ENCODE measurements at regions not wholly inside any gene's neighbourhood (a gene's known extent, or its start where the extent isn't known, plus 50 kb on each side); places are given as distances from the start of the nearest gene placed in this dataset.
"Not testable (repeated sequence)": the region's sequence is repeated elsewhere in the genome, so short reads cannot be mapped to it uniquely, and the experiment has no call there.

DNA sequence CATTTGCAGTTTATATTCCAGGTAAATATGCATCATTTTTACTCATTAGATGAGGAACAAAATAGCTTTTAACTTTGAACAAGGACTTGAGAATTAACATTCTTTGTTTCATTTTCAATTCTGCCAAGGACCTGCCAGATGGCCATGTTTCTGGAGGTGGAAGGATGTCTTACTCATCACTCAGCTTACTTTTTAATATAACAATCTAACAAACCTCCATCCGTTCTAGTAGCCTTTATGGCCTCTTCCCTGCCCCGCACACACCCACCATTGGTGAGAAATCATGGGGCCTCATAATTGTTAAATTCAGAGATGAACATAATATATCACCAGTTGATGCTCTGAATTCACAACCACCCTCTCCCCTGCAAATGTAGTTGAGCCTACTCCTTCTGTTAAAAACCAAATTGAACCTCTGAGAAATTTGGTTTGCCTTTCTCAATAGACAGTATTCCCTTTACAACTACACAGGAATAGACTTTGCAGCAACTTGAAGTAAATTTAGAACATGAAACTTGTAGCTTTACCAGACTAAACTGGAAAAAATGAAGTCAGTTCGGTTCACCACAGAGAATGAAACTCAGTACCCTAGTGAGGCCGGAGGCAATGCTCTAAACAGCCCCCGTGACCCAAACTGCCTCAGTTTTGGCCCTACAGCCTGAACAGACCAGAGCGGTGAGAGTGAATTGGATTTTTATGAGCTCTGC, 50.1 kb upstream of the ACSL4 start:
- no peak for DNase-seq (ENCODE audit: extremely low read depth, low read depth)

DNA sequence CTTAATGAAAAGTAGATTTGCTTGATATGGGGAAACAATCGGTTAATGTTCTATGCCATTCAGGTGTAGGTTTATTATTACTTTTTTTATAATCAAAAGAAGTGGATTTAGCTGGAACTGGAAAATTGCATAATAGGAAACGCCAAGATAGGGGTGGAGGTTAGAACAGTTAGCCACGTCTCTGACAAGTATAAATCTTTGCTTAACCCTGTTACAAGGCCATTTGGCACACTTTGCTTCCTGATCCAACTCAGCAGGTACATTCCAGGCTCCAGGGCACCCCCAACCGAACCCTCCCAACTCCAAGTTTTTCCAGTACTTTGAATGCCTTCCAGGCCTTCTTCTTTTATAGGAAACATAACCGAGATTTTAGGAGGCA, 50.6 kb upstream of the ACSL4 start:
- DNase-seq (ENCODE audit: extremely low read depth, low read depth) = no peak

DNA sequence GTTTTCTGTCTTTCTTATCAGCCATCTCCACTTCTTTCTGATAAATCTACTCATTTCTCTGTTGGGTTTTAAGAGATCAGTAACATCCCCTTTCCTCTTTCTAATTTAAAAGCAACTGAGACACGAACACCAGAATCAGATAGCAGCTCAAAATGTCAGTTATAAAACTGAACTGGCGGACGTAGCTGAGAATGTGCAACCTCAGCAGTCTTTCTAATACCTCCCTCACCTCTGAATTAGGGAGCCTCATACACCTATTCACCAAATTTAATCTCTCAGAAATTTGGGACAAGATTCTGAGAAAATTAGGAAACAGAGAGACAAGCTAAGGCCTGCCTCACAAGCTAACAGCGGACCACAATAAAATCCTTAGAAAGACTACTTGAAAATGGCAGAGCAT, 52.0 kb upstream of the ACSL4 start:
- DNase-seq (ENCODE audit: extremely low read depth, low read depth) = no peak

DNA sequence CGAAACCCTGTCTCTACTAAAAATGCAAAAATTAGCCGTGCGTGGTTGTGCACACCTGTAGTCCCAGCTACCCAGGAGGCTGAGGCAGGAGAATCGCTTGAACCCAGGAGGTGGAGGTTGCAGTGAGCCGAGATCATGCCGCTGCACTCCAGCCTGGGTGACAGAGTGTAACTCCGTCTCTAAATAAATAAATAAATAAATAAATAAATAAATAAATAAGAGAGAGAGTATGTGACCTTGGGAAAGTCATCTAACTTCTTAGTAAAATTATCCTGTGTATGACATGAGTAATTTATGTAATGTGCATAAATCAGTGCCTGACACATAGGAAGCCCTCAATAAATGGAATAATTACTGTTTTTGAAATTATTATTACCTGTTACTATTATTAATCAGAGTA, 57.5 kb upstream of the ACSL4 start:
- not testable (repeated sequence) for DNase-seq (ENCODE audit: extremely low read depth, low read depth)

DNA sequence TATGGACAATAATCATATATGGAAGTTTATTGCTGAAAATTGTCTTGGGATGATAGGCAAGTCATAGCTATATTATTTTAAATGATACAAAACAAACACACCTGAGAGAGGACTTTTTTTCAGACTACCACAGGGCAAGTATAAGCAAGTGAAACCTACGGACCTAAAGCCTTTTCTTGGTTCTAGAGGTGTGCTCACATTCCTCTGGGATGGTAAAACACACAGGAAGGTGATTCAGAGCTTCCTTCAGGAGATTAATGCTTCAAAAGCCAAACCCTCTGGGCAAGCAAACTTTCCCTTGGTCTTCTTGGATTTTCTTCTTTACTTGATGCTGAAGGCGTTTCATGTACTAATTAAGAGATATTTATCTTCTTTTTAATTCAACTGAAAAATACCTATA, 60.1 kb upstream of the ACSL4 start:
- no peak for DNase-seq (ENCODE audit: extremely low read depth, low read depth)

DNA sequence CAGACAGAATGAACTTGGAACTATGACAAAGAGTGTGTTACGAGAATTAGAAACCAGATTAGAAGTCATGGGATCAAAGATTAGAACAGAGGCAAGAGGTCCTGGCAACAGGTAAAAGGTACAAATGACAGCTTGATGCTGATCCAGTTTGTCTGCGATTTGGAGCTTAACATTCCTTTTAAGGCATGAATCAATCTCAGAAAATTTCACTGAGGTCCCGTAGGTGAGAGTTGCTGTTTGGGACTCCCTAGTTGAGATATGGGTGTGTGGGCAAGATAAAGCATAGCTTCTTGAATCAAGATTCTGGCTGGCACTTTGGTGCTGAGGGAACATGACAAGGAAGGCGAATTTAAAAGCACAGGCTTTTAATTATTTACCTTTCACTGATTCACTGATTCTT, 62.6 kb upstream of the ACSL4 start:
- DNase-seq (ENCODE audit: extremely low read depth, low read depth) = no peak

DNA sequence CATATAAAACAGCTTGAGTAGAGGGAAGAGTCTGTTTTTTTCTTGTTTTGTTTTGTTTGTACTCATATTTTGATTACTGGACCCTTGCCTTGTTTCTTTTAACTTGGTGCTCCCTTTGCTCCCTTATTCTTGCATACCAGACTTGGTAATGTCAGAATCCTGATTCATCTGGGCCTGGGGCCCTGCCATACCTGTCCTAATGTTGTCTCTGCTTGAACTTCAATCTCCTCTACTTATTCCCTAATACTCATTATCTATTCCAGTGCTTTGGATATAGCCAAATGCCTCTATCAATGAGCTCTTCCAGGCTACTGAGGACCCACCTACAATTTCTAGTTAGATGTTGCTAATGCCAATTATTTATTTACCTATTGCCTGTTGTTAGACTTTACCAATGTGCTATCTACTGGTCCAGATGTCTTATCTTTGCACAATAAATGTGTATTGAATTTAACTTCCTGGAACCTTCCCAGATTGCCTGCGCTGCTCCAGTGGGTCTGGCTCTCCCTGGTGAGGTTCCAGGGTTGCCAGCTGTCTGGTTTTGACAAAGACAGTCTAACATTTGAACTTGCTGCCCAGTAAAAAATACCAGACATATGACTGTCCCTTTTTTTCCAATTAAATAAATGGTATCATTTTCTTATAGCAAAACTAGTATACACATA, 64.4 kb upstream of the ACSL4 start:
- DNase-seq (ENCODE audit: extremely low read depth, low read depth) = no peak

DNA sequence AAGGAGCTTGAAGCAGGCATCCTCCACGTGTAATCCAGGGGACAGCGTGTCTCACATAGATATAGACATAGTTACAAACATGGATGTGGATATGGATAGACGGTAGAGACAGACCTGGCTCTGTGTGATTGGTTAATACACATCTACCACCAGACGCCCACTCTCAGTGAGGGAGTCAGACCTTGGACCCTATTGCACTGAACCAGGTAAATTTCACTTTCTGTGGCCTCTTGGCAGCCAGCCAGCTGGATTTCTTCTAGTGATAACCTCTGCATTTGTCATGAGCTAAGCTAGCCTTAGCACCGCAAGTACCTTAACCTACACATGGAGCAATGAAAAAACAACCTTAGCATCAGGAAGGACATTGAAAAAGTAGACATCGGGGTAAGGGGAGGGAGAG, 79.2 kb upstream of the ACSL4 start:
- DNase-seq (ENCODE audit: extremely low read depth, low read depth) = no peak

DNA sequence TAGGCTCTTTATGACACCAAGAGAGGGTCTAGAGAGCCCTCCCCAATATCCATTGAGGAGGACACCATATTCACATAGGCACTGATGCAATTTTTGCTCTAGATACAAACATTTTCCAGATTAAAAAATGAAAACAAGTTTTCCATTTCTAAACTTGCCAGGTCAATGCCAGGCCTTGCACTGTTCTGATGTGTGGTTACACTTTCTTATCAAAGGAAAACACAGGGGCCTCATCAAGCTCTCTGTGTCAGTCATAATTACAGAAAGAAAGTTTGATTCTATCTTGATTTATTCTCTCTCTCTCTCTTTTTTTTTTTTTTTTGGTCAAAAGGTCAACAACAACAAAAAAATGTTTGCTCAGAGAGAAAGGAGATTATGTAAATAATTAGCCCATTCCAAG, 80.2 kb upstream of the ACSL4 start:
- DNase-seq (ENCODE audit: extremely low read depth, low read depth) = no peak

DNA sequence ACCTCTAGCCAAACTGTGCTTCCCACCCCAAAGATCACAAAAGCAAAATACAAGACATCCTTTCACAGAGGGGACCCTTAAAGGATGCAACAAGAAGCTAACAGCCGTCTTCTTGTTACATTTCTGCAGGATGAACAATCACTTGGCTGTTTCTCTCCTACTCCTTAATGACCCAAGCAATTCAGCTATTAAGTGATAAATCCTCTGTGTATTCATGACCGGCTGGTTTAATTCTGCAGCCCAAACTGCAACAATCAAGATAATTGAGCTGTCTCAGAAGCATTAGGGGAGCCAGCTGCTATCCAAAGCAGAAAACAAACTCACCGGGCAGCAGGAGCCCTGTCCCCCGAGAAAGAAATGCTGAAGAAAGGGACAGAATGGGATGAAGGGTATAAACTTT, 85.9 kb upstream of the ACSL4 start:
- DNase-seq (ENCODE audit: extremely low read depth, low read depth) = no peak

DNA sequence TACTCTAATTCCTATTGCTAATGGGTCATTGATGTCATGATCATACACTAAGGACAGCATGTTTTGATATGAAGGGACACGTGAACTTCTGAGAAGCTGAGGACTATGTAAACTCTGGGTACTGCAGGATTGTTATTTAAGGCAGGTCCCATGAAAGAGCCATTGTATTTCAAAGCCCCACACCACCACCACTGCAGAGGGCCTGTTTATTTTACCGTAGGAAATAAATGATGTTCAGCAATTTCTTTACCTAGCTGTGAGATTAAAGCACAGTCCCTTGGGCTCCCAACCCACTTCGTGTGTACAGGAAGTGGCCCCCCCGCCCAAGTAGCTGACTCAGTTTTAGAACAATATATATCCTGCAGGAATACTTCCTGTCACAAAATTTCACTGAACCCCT, 89.8 kb upstream of the ACSL4 start:
- DNase-seq (ENCODE audit: extremely low read depth, low read depth) = no peak

DNA sequence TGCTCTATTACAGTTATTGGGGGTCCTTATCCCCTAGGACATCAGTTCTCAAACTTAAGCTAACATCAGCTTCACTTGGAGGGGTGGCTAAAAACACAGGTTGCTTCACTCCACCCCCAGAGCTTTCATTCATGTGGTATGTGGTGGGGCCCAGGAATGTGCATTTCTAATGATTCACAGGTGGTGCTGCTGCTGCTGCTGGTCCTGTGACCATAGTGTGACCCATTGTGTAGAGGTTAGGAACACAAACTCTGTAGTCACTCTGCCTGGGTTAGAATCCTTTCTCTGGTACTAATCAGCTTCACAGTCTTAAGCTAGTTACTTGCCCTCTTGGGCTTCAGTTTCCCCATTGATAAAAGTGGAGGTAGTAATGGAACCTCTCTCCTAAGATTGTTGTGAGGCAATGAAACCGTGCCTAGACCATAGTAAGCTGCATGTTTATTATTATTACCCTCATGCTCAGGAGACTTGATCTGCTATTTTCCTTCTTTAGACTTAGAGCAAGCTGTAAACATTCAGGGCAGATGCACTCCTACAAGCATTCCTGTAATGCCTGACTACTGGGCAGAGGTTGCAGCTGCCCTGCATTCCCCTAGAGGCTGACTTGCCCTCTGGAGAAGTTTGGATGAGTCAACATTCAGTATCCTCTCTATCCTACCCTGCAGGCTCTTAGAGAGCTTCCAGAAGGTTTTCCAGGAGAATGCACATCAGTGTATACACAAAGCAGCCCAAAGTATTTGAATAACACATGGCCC, 94.1 kb upstream of the ACSL4 start:
- no peak for DNase-seq (ENCODE audit: extremely low read depth, low read depth)

DNA sequence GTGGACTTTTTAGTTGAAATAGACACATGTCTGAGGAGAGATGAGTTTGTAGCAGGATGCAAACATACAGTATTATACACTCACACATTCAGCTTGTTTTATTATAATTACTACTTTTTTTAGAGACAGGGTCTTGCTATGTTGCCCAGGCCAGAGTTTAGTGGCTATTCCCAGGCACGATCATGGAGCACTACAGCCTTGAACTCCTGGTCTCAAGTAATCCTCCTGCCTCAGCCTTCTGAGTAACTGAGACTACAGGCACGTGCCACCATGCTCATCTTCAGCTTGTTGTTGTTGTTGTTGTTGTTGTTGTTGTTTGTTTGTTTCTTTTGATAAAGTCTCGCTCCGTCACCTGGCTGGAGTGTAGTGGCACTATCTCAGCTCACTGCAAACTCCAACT, 94.7 kb upstream of the ACSL4 start:
- DNase-seq (ENCODE audit: extremely low read depth, low read depth) = no peak

DNA sequence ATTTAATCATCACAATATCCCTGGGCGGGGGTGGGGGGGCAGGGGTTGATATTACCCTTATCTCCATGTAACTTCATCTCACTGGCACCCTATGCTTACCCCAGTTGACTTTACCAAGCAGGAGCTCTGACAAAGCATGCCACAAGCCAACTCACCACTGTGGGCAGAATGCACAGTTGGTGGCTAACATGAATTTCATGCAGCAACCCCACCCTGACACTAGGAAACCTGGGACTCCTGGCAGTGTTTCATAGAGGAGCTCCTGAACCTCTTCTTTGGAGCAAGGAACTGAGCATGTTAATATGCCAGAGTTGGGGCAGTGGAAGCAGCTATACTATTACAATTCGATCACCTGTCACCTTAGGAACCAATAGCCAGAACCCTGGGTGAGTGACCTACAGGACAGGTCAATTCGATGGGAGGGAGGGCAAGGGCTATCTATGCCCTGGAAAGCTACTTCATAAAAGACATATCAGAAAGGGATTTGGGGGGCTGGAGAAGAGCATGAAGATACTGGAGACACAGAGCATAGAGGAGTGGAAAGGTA, 97.2 kb upstream of the ACSL4 start:
- no peak for DNase-seq (ENCODE audit: extremely low read depth, low read depth)

DNA sequence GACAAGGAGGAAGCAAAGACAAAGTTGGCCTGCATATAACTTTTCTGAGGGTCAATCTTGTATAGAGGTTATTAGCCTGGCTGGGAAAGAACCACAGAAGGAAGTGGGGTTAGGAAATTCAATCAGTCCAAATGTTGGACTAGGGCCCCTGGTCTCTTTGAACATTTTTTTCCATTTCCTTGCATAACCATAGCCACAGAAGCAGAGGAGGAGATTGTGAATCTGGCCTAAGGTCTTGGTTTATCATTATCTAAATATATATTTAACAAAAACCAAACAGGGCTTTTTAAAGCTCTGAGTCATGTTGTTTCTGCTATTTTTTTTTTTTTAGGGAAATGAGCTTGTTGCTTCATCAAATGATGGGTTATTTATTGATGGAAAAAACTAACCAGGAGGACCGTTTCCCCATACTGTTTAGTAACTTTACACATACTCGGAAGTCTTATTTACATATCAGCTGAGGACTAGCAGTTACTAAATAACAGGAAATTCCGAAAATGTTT, 97.7 kb upstream of the ACSL4 start:
- DNase-seq (ENCODE audit: extremely low read depth, low read depth) = no peak

DNA sequence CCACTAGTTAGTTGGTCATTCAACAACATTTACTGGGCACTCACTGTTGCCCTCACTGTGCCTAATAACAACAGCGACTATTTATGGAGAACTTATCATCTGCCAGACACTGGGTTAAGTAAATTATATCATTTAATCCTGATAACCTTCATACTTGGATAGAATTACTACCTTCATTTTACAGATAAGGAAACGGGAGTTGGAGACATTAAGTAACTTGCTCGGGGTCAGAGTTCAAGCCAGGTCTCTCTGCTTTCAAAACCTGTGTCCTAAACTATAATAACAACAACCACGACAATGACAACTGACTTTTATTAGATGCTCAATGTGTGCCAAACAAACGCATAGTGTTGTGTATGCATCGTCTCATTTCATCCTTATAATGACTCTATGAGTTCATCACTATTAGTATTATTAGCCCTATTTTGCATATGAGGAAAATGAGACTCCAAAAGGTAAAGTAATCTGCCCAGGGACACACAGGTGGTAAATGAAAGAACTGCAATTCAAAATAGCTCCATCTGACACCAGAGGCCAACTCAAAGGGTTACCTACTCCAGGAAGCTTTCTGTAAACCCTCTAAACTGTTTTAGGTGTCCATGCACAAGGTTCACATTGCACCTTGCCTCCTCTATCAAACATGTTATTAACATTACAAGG, 98.4 kb upstream of the ACSL4 start:
- no peak for DNase-seq (ENCODE audit: extremely low read depth, low read depth)

DNA sequence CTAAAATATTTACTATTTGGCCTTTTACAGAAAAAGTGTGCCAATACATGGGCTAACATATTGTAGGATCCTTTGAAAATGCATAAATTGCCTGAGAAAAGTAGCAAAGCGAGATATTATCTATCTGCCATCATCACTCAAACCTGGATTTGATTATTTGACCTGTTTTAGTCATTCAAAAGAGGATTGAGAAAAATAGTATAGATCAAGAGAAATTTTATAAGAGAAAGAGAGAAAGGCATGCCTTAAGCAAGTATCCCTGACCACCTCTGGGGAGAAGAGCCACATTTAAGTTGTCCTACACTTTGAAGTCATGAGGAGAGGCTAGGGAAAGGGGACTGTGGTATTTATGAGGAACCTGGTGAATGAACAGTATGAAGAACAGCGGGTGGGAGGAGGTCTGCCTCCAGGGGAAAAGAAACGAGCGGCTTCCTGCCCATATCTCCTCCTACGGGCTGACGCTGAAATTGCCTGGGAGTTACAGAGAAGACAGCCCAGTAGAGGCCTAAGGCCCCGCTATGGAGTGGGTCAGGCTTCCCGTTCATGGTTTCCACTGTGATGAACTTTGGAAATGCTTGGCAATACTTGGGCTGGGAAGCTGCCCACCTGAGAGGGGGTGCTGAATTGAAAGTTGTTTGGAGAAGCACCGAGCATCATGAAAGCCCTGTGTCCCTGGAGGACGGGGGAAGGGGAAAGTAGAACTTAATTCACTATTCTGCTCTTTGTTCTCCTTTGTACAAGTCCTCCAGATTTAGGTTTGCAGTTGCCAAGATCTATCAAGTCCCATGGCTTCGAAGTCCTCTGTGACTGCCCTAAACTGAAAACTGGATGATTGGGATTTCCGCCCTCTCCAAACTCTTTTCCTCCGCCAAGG, 106.9 kb upstream of the ACSL4 start:
- DNase-seq (ENCODE audit: extremely low read depth, low read depth) = peak; percentile 21

DNA sequence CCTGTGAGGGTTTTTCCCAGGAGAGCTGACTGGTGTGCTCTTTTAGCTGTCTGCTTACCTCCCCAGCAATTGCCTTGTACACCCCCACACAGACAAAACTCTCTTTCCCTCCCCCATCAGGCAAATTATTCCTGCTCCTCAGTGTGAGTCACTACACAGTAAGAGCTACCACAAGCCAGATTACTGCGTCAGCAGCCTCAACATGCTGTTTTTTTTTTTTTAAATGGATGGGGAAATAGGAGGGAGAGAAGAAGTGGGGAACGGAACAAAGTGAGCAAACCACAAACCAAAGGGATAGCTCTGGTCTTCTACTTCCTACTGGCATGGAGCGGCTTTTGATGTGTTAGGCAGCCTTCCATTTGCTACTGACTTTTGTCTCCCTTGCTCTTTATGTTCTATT, 107.5 kb upstream of the ACSL4 start:
- peak; percentile 53 for DNase-seq (ENCODE audit: extremely low read depth, low read depth)

DNA sequence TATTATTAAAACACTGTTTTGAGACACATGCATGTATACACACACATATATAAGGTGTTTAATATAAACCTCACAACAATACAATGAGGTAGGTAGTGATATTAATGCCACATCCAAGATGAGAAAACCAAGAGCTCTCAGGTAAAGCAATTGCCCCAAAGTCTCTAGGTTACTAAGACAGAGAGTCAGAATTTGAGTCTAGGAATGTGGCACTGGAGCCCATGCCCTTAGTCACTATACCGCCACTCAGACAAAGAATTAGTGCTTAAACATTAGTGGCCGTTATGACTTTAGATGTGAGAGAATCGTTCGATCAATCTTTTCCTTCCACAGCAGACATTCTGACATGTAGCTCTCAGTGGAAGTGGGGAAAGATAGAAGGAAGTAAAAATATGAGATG, 108.2 kb upstream of the ACSL4 start:
- DNase-seq (ENCODE audit: extremely low read depth, low read depth) = no peak
